ENCODE measurements at regions not wholly inside any gene's neighbourhood (a gene's known extent, or its start where the extent isn't known, plus 50 kb on each side); places are given as distances from the start of the nearest gene placed in this dataset.

GRCh38 chr11:92667486-92668152, 301.8 kb upstream of the MTNR1B start:
- no peak for DNase-seq

- no peak for DNase-seq
These were observed 299.1 kb upstream of the MTNR1B start for GRCh38 chr11:92670308-92670890.

- no peak for DNase-seq
These were observed 298.4 kb upstream of the MTNR1B start for GRCh38 chr11:92671081-92671480.

- no peak for DNase-seq
These were observed 294.1 kb upstream of the MTNR1B start for GRCh38 chr11:92675303-92675702.

GRCh38 chr11:92675810-92676209, 293.6 kb upstream of the MTNR1B start:
- no peak for DNase-seq

- DNase-seq: no peak
These were observed 291.3 kb upstream of the MTNR1B start for GRCh38 chr11:92678008-92678611.

- no peak for DNase-seq
These were observed 287.9 kb upstream of the MTNR1B start for GRCh38 chr11:92681586-92681985.

GRCh38 chr11:92682136-92682535, 287.3 kb upstream of the MTNR1B start:
- DNase-seq: no peak

GRCh38 chr11:92682952-92683351, 286.5 kb upstream of the MTNR1B start:
- DNase-seq: no peak

GRCh38 chr11:92685049-92685448, 284.4 kb upstream of the MTNR1B start:
- no peak for DNase-seq

GRCh38 chr11:92687724-92688123, 281.7 kb upstream of the MTNR1B start:
- no peak for DNase-seq

- DNase-seq: no peak
These were observed 281.0 kb upstream of the MTNR1B start for GRCh38 chr11:92688416-92688815.

GRCh38 chr11:92692826-92693546, 276.5 kb upstream of the MTNR1B start:
- no peak for DNase-seq

GRCh38 chr11:92696076-92696475, 273.4 kb upstream of the MTNR1B start:
- no peak for DNase-seq

GRCh38 chr11:92697461-92698312, 271.8 kb upstream of the MTNR1B start:
- no peak for DNase-seq

GRCh38 chr11:92698742-92699141, 270.7 kb upstream of the MTNR1B start:
- DNase-seq: no peak

- DNase-seq: no peak
These were observed 267.2 kb upstream of the MTNR1B start for GRCh38 chr11:92702037-92702804.

GRCh38 chr11:92702805-92703448, 266.5 kb upstream of the MTNR1B start:
- DNase-seq: no peak

GRCh38 chr11:92703449-92703830, 266.0 kb upstream of the MTNR1B start:
- no peak for DNase-seq

- DNase-seq: no peak
These were observed 262.3 kb upstream of the MTNR1B start for GRCh38 chr11:92707173-92707619.

- no peak for DNase-seq
These were observed 261.8 kb upstream of the MTNR1B start for GRCh38 chr11:92707665-92708064.

Data from occipital lobe (tissue), 1 donor.